HEK293T (cell line): ENCODE measurements at regions not wholly inside any gene's neighbourhood (a gene's known extent, or its start where the extent isn't known, plus 50 kb on each side); places are given as distances from the start of the nearest gene placed in this dataset.

Source experiments
- CTCF ChIA-PET: fragments of 350-600 bp; formaldehyde crosslinking; extraction: SDS; loops from one replicate; lab custom pipeline; 2021; ENCODE audit warnings: antibody characterized with exemption, inconsistent platforms; lab: Yijun Ruan, JAX
- POLR2A ChIA-PET: fragments of 350-600 bp; formaldehyde crosslinking; extraction: SDS; loops from one replicate; lab custom pipeline; 2020; ENCODE audit warnings: antibody characterized with exemption, inconsistent platforms; lab: Yijun Ruan, JAX
- DNase-seq: peaks from one replicate; pipeline ENCODE4 v3.0.0; 2012; ENCODE audit warnings: mixed read lengths; ENCODE audit errors: extremely low spot score
- ARNT ChIP-seq: fragments of 450-650 bp; IDR thresholded peaks from 2 replicates; pipeline ENCODE4 v1.6.1; 2017; ENCODE audit warnings: mild to moderate bottlenecking
- BHLHE40 ChIP-seq: fragments of 450-650 bp; IDR thresholded peaks from 2 replicates; pipeline ENCODE4 v1.6.1; 2016; ENCODE audit warnings: mild to moderate bottlenecking, moderate library complexity, borderline replicate concordance
- CTBP1 ChIP-seq: fragments of 450-650 bp; IDR thresholded peaks from 2 replicates; pipeline ENCODE4 v1.6.1; 2016; ENCODE audit warnings: borderline replicate concordance
- ELF4 ChIP-seq: fragments of 450-650 bp; IDR thresholded peaks from 2 replicates; pipeline ENCODE4 v1.6.1; 2017; ENCODE audit warnings: antibody characterized with exemption
- FOXA1 ChIP-seq: fragments of 450-650 bp; IDR thresholded peaks from 2 replicates; pipeline ENCODE4 v1.6.1; 2016; ENCODE audit warnings: mild to moderate bottlenecking
- FOXK2 ChIP-seq: fragments of 450-650 bp; IDR thresholded peaks from 2 replicates; pipeline ENCODE4 v1.6.1; 2016; ENCODE audit warnings: mild to moderate bottlenecking
- FOXM1 ChIP-seq: fragments of 450-650 bp; IDR thresholded peaks from 2 replicates; pipeline ENCODE4 v1.6.1; 2017; ENCODE audit warnings: mild to moderate bottlenecking, borderline replicate concordance
- HDGF ChIP-seq: fragments of 450-650 bp; IDR thresholded peaks from 2 replicates; pipeline ENCODE4 v1.6.1; 2017; ENCODE audit warnings: antibody characterized with exemption, borderline replicate concordance
- L3MBTL2 ChIP-seq: fragments of 450-650 bp; conservative IDR thresholded peaks from 2 replicates; pipeline ENCODE4 v1.6.1; 2016; ENCODE audit warnings: mild to moderate bottlenecking
- LEF1 ChIP-seq: fragments of 450-650 bp; IDR thresholded peaks from 2 replicates; pipeline ENCODE4 v1.6.1; 2017; ENCODE audit warnings: mild to moderate bottlenecking, borderline replicate concordance
- NFRKB ChIP-seq: fragments of 450-650 bp; IDR thresholded peaks from 2 replicates; pipeline ENCODE4 v1.6.1; 2016; ENCODE audit warnings: mild to moderate bottlenecking, moderate library complexity
- SP1 ChIP-seq: fragments of 450-650 bp; IDR thresholded peaks from 2 replicates; pipeline ENCODE4 v1.6.1; 2017
- SUZ12 ChIP-seq: fragments of 450-650 bp; IDR thresholded peaks from 2 replicates; pipeline ENCODE4 v1.6.1; 2016; ENCODE audit warnings: mild to moderate bottlenecking
- TARDBP ChIP-seq: fragments of 450-650 bp; IDR thresholded peaks from 2 replicates; pipeline ENCODE4 v1.6.1; 2016
- ZNF384 ChIP-seq: fragments of 450-650 bp; IDR thresholded peaks from 2 replicates; pipeline ENCODE4 v1.6.1; 2016
- TF ChIP-seq, protein P1 (sequence below): fragments of 450-650 bp; IDR thresholded peaks from 2 replicates; pipeline ENCODE4 v1.6.1; 2016

- CTCF ChIA-PET = no interaction called here
- POLR2A ChIA-PET = no interaction called here
- TF ChIP-seq L3MBTL2 (no peak), FOXK2 (no peak), SUZ12 (no peak), ZNF384 (no peak), ELF4 (no peak), SP1 (no peak), FOXM1 (no peak), HDGF (no peak), ARNT (no peak), LEF1 (no peak), CTBP1 (no peak), FOXA1 (no peak), TARDBP (no peak), BHLHE40 (no peak)
- TF ChIP-seq, protein P1, sequence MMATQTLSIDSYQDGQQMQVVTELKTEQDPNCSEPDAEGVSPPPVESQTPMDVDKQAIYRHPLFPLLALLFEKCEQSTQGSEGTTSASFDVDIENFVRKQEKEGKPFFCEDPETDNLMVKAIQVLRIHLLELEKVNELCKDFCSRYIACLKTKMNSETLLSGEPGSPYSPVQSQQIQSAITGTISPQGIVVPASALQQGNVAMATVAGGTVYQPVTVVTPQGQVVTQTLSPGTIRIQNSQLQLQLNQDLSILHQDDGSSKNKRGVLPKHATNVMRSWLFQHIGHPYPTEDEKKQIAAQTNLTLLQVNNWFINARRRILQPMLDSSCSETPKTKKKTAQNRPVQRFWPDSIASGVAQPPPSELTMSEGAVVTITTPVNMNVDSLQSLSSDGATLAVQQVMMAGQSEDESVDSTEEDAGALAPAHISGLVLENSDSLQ = no peak
- no peak for DNase-seq
These were observed 1605.6 kb upstream of the TENM3 start for GRCh38 chr4:180637616-180638015.

DNA sequence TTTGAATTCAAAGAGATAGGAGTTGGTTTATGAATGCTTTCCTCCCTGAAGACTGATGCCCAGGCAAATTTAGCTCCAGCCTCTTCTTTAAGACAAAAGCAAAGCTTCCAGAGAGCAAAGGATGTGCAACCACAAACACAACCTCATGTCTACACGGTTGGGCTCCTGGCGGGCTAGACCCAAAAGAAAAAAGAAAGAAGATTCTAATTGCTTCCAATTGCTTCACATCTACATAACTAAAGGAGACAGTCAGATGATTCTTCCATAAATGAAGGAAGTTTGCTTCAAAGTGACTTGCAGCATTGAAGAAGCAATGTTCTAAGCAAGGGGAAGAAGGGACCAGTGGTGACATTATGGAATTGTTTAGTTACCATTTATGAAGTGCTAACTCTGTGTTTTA, 1603.0 kb upstream of the TENM3 start:
- TF ChIP-seq FOXK2 (no peak), FOXM1 (no peak), SUZ12 (no peak), ZNF384 (no peak), LEF1 (no peak), TARDBP (no peak), ELF4 (no peak)
- TF ChIP-seq, protein P1 = no peak
- ChIA-PET POLR2A (no interaction called here), CTCF (no interaction called here)
- no peak for DNase-seq

DNA sequence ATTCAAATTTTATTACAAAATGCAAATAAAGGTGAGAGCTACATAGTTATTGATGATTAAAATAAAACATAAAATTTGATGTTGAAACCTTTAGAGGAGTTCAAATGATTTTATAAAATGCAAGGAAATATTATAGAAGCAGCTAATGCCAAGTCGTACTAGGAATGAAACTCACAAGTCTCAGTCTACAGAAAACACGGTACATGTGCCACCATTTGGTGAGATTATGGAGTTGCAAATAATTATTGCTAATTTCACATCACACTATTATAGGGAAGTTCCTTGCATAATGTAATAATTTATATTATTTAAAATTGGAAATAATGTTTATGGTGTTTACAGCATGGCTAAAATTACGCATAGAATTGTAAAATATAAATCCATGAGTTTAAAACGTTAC, 1601.7 kb upstream of the TENM3 start:
- TF ChIP-seq, protein P1 = no peak
- TF ChIP-seq FOXM1 (no peak), SP1 (no peak), L3MBTL2 (no peak), FOXK2 (no peak), LEF1 (no peak), TARDBP (no peak), NFRKB (no peak), ELF4 (no peak), FOXA1 (no peak), SUZ12 (no peak), CTBP1 (no peak), BHLHE40 (no peak), ARNT (no peak), HDGF (no peak), ZNF384 (no peak)
- DNase-seq = no peak

GRCh38 chr4:180642732-180643131, 1600.5 kb upstream of the TENM3 start:
- ChIA-PET CTCF (interaction anchor here (1.1 kb wide), 1 partner anchor 22 kb away, joined by 9 read pairs; no protein-coding TSS in a partner anchor), POLR2A (no interaction called here)
- no peak for DNase-seq
- TF ChIP-seq HDGF = no peak
- TF ChIP-seq SP1 = no peak
- no peak for TF ChIP-seq ZNF384
- TF ChIP-seq BHLHE40 = no peak

More for the DNA sequence above, 1601.7 kb upstream of the TENM3 start:
- POLR2A ChIA-PET = no interaction called here
- CTCF ChIA-PET = no interaction called here

GRCh38 chr4:180650273-180650672, 1592.9 kb upstream of the TENM3 start:
- TF ChIP-seq ARNT (no peak), SUZ12 (no peak), BHLHE40 (no peak), ELF4 (no peak), LEF1 (no peak)
- CTCF ChIA-PET = no interaction called here
- DNase-seq = no peak
- POLR2A ChIA-PET = no interaction called here

GRCh38 chr4:180652533-180652932, 1590.7 kb upstream of the TENM3 start:
- no peak for DNase-seq
- ChIA-PET CTCF (no interaction called here), POLR2A (no interaction called here)
- TF ChIP-seq SP1 (no peak), FOXM1 (no peak), SUZ12 (no peak), ZNF384 (no peak), FOXK2 (no peak), L3MBTL2 (no peak), CTBP1 (no peak), ARNT (no peak), HDGF (no peak), TARDBP (no peak), LEF1 (no peak), ELF4 (no peak), NFRKB (no peak), BHLHE40 (no peak), FOXA1 (no peak)
- TF ChIP-seq, protein P1 = no peak
